Gastroesophageal sphincter (tissue), 3 donors: ENCODE measurements at regions not wholly inside any gene's neighbourhood (a gene's known extent, or its start where the extent isn't known, plus 50 kb on each side); places are given as distances from the start of the nearest gene placed in this dataset.

ENCODE experiments used
- CTCF ChIP-seq, 4 experiments: fragments of 200-600 bp in 2 of 4; fragments of 450-650 bp in 2 of 4; sonication (generic) in 1 of 4; IDR thresholded peaks; one replicate each; pipeline ENCODE4 v1.5.1; 2017 to 2019; ENCODE audit warnings: antibody characterized with exemption in 4 of 4, mild to moderate bottlenecking in 2 of 4, moderate library complexity in 2 of 4
- EP300 ChIP-seq: sonication (generic); formaldehyde crosslinking; IDR thresholded peaks from one replicate; pipeline ENCODE4 v1.6.1; 2017; ENCODE audit warnings: antibody characterized with exemption, mild to moderate bottlenecking
- POLR2A ChIP-seq, 2 donors: fragments of 450-650 bp; IDR thresholded peaks; one replicate each; pipeline ENCODE4 v1.6.1; 2017; ENCODE audit warnings: antibody characterized with exemption in 2 of 2, mild to moderate bottlenecking in 2 of 2, moderate library complexity in 1 of 2
- POLR2AphosphoS5 ChIP-seq: sonication (generic); formaldehyde crosslinking; IDR thresholded peaks from one replicate; pipeline ENCODE4 v1.6.1; 2017; ENCODE audit warnings: antibody characterized with exemption

- TF ChIP-seq POLR2A (IDR thresholded peaks at IDR 0.05) (no peak), CTCF (IDR thresholded peaks at IDR 0.05) (no peak), POLR2AphosphoS5 (no peak), EP300 (no peak)
Observed at GRCh38 chr22:22425356-22425755, 83.2 kb downstream of the ZNF280B start.
